ENCODE measurements at regions not wholly inside any gene's neighbourhood (a gene's known extent, or its start where the extent isn't known, plus 50 kb on each side); places are given as distances from the start of the nearest gene placed in this dataset.
"Not testable (repeated sequence)": the region's sequence is repeated elsewhere in the genome, so short reads cannot be mapped to it uniquely, and the experiment has no call there.

DNA sequence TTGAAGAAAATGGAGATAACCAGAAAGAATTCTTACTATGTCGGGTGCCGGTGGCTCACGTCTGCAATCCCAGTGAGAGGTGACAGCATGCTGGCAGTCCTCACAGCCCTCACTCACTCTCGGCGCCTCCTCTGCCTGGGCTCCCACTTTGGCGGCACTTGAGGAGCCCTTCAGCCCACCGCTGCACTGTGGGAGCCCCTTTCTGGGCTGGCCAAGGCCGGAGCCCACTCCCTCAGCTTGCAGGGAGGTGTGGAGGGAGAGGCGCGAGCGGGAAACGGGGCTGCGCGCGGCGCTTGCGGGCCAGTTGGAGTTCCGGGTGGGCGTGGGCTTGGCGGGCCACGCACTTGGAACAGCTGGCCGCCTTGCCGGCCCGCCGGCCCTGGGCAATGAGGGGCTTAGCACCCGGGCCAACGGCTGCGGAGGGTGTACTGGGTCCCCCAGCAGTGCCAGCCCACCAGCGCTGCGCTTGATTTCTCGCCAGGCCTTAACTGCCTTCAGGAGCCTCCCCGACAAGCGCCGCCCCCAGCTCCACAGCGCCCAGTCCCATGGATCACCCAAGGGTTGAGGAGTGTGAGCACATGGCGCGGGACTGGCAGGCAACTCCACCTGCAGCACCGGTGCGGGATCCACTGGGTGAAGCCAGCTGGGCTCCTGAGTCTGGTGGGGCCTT lies 1672.5 kb upstream of the B3GALT2 start:
- not testable (repeated sequence) for DNase-seq

DNA sequence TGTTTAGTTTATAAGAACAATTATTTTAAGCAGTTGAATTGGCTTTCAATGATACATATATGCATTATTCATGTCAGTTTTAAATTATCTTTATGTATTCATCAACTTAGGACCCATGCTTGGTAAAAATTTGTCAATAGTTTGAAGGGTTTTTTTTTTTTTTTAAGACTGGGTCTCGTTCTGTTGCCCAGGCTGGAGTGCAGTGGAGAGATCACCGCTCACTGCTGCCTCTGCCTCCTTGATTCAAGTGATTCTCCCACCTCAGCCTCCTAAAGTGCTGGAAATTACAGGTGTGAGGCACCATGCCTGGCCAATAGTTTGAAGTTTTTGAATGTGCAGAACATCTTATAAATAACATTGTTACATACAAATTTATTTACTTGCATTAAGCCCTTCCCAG lies 1671.0 kb upstream of the B3GALT2 start:
- no peak for DNase-seq

DNA sequence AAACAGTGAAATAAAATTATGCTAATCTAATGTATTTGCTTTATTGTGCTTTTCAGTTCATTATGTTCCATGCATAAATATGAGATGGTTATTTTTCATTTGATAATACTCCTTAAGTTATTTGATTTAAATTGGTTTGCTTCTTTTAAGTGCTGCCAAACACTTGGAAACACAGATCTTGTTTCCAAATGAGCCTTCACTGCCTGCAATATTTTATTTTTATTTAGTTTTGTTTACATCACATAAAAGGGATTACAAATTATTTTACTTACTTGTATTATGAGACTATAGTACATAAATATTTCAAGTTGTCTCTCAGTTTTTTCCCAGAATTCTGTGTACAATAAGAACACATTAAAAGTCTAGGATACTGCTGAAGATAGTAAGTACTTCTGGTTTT lies 1662.4 kb upstream of the B3GALT2 start:
- no peak for DNase-seq

DNA sequence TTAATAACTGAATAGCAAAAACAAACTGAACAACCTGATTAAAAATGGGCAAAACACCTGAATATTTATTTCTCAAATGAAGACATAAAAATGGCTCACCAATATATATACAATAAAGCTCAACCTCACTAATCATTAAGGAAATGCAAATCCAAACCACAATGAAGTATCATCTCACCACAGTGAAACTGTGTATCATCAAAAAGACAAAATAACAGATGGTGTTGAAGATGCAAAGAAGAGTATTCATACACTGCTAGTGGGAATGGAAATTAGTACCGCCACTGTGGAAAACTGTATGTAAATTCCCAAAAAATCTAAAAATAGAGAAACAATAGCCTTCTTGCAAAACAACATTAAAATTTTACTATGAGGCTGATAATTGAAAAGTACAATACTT lies 1660.1 kb upstream of the B3GALT2 start:
- DNase-seq, result no peak

GRCh38 chr1:194843077-194843476 lies 1656.7 kb upstream of the B3GALT2 start:
- DNase-seq, result no peak

- no peak for DNase-seq
Observed at GRCh38 chr1:194833111-194833510, 1646.7 kb upstream of the B3GALT2 start.

DNA sequence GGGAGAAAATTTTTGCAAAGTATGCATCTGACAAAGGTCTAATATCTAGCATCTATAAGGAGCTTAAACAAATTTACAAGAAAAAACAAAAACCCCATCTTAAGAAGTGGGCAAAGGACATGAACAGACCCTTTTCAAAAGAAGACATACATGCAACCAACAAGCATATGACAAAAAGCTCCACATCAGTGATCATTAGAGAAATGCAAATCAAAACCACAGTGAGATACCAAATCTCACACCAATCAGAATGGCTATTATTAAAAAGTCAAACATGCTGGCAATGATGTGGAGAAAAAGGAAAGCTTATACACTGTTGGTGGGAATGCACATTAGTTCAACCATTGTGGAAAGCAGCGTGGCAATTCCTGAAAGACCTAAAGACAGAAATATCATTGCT lies 1645.2 kb upstream of the B3GALT2 start:
- DNase-seq, result not testable (repeated sequence)

- DNase-seq, result no peak
Observed at GRCh38 chr1:194830387-194830786, 1644.0 kb upstream of the B3GALT2 start.

- no peak for DNase-seq
Observed at GRCh38 chr1:194829492-194829891, 1643.1 kb upstream of the B3GALT2 start.

DNA sequence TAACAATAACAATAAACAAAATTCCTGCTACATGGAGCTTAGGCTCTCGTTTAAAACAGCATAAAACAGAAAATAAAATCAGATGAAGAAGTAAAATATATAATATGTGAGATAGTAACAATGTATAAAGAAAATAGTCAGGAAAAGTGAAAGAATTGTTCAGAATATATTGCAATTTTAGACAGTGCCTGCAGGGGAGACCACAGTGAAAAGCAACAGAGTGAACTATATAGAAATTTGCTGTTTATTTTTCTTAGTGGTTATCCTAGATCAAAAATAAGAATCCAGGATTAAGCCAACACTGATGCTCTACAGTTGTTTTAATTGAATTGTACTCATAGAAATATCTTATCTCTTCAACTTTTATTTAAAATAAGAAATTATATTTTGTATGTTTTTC lies 1639.0 kb upstream of the B3GALT2 start:
- no peak for DNase-seq

- no peak for DNase-seq
Observed at GRCh38 chr1:194821091-194821490, 1634.7 kb upstream of the B3GALT2 start.

DNA sequence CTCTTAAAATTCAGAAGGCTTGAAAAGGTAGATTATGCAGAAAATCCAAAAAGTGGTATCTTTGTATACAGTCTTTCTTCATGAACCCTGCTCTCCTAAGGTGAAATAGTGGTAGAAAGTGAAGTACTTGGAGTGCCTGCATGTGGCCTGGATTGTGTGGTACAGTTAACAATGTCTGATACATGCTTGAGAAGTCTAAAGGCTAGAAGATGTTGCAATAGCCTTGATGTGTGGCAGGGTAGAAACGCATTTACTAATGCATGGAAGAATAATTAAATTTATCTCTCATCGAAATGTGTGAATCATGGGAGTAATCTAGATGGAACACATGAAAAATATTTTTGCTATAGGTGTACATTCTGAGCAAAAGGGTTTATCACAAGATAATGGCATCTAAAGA lies 1632.3 kb upstream of the B3GALT2 start:
- DNase-seq, result no peak

- no peak for DNase-seq
Observed at GRCh38 chr1:194816859-194817258, 1630.4 kb upstream of the B3GALT2 start.

DNA sequence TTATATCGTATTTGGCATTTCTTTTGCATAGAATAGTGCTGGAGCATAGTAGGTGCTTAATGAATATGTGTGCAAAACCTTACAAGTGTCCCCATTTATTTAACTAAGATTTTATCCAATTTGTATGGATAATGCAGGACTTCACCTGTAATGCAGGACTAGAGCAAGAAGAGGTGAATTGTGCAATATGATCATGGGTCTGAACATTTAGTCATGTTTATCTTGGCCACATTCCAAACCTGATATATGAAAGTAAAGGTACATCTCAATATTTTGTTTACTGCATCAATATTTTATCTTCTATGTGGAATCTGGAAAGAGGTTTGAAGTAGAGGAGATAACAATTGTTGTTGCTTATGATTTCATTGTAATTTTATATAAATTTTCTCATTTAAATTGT lies 1626.7 kb upstream of the B3GALT2 start:
- DNase-seq, result no peak

DNA sequence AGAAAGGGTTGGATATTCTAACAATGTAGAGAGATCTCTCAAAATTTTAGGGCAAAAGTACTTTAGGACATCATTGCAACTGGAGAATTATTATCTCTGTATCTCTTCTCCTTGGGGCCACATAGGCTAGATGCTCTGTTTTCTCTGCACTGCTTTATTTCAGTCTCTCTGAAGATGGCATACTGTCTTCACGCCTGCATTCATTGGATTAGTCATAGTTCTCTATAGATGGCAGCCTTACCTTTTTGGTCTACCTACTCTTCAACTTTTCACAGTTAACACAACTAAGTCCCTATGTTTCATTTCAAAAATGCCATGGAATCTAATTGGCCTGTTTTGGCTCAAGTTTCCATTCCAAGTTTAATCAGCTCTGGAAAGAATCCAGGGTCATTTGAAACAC lies 1623.3 kb upstream of the B3GALT2 start:
- no peak for DNase-seq

DNA sequence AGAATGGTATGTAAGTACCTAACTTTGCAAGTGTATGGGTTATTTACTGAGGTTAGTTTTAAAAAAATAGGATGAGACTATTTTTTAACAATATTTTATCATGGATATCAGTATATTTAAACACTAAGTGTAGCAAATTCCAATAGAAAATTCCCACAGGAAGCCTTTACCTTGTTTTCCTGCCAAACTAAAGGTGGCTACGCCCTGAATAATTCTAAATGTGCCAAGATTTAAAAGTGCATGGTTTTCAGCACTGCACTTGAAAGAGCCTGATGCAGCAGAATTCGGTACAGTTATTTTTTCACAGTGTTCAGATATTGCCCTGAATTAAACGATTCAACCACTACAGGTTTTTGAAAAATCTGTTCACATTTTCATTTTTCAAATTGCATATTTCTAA lies 1622.8 kb upstream of the B3GALT2 start:
- DNase-seq, result no peak

- no peak for DNase-seq
Observed at GRCh38 chr1:194807530-194808220, 1621.3 kb upstream of the B3GALT2 start.

DNA sequence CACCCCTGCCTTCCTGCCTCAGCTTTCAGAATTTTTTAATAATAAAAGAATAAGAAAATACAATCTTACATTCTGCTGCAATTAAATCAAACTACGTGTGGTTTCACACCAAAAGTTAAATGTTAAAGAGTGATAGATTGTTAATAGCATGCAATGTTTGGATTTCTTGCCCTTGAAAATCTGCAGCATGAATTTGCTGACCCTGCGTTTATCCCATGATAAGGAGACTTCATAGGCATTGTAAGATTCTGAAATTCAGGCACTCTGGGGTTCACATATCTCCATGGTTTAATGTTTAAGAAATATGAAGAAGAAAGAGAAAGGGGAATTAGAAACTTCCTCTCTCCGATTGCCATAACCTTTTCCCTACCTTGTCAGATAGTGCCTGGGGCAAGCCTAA lies 1616.2 kb upstream of the B3GALT2 start:
- no peak for DNase-seq

- no peak for DNase-seq
Observed at GRCh38 chr1:194795917-194796593, 1609.6 kb upstream of the B3GALT2 start.

GRCh38 chr1:194787001-194787400 lies 1600.6 kb upstream of the B3GALT2 start:
- DNase-seq, result no peak

- DNase-seq, result no peak
Observed at GRCh38 chr1:194786027-194786426, 1599.6 kb upstream of the B3GALT2 start.

DNA sequence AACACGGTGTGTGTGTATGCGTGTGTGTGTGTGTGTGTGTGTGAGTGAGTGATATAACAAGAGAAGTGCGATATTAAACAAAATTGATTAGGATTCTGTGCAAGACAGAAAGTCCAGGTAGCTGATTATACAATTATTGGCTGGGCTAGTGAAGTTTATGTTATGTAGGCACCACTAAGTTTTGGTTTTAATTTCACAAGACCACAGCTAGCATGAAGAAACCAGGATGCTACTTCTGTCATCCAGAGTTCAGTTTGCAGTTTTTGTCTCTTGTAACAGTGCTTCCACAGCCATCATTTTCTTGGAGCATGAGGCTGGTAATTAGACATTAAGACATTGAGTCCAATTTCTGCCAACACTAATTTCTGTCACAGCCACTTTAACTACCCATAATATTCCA lies 1590.2 kb upstream of the B3GALT2 start:
- DNase-seq, result no peak

GRCh38 chr1:194774535-194774934 lies 1588.1 kb upstream of the B3GALT2 start:
- no peak for DNase-seq

GRCh38 chr1:194755241-194755994 lies 1569.0 kb upstream of the B3GALT2 start:
- no peak for DNase-seq

Measured in hematopoietic multipotent progenitor cell treated with erythropoietin and hydrocortisone succinate and interleukin-3 and kit ligand, for 6 days (in vitro differentiated cells).